IMR-90 (cell line): ENCODE measurements at regions not wholly inside any gene's neighbourhood (a gene's known extent, or its start where the extent isn't known, plus 50 kb on each side); places are given as distances from the start of the nearest gene placed in this dataset.

ENCODE experiments used
- ATAC-seq: fragments of 200-7000 bp; cut with Tn5 transposase; 2 replicates; pipeline ENCODE4 v1.9.1; 2020; ENCODE audit warnings: low read depth, mild to moderate bottlenecking, moderate library complexity
- BruUV-seq: library from RNA; stranded (reverse); fragments of 400-500 nt; replicated peaks from 2 replicates; lab custom pipeline; 2021; lab: Mats Ljungman, UMichigan
- CTCF ChIA-PET: fragments of 300-600 bp; formaldehyde crosslinking; extraction: SDS; loops from one replicate; lab custom pipeline; 2021; ENCODE audit warnings: antibody characterized with exemption; lab: Yijun Ruan, JAX
- POLR2A ChIA-PET: fragments of 300-600 bp; sonication (Branson Sonifier 250); formaldehyde crosslinking; loops from one replicate; lab custom pipeline; 2022; ENCODE audit warnings: antibody characterized with exemption; ENCODE audit not compliant: unreplicated experiment; lab: Charles Lee
- DNase-seq: peaks from one replicate; pipeline ENCODE4 v3.0.0; 2013
- H2AFZ ChIP-seq: replicated peaks from 2 replicates; pipeline ENCODE3; 2013; ENCODE audit warnings: low read length, mild to moderate bottlenecking; ENCODE audit not compliant: poor library complexity
- H2AK5ac ChIP-seq: 2 replicates; pipeline ENCODE4 v1.6.1; 2013; ENCODE audit warnings: low read depth, low read length, inconsistent platforms
- H2AK9ac ChIP-seq: replicated peaks from 2 replicates; pipeline ENCODE3; 2013; ENCODE audit warnings: mild to moderate bottlenecking, low read depth, low read length, moderate library complexity; ENCODE audit not compliant: poor library complexity
- H2BK120ac ChIP-seq: 2 replicates; pipeline ENCODE4 v1.6.1; 2013; ENCODE audit warnings: low read depth, low read length, inconsistent platforms
- H2BK15ac ChIP-seq: 3 replicates; pipeline ENCODE4 v1.6.1; 2013; ENCODE audit warnings: low read depth, low read length, inconsistent platforms
- H2BK20ac ChIP-seq: 2 replicates; pipeline ENCODE4 v1.6.1; 2013; ENCODE audit warnings: low read depth, mild to moderate bottlenecking, inconsistent platforms, low read length, moderate library complexity
- H2BK5ac ChIP-seq: 2 replicates; pipeline ENCODE4 v1.6.1; 2013; ENCODE audit warnings: mild to moderate bottlenecking, low read depth, low read length, inconsistent platforms; ENCODE audit not compliant: poor library complexity, severe bottlenecking
- H3K14ac ChIP-seq: replicated peaks from 2 replicates; pipeline ENCODE4 v1.6.1; 2013; ENCODE audit warnings: low read depth, low read length, inconsistent platforms
- H3K18ac ChIP-seq: 2 replicates; pipeline ENCODE4 v1.6.1; 2013; ENCODE audit warnings: low read depth, low read length, control low read depth
- H3K23ac ChIP-seq: 2 replicates; pipeline ENCODE4 v1.6.1; 2013; ENCODE audit warnings: low read depth, low read length, inconsistent platforms
- H3K27ac ChIP-seq: 2 replicates; pipeline ENCODE4 v1.5.1; 2013; ENCODE audit warnings: mild to moderate bottlenecking, control low read depth, low read length; ENCODE audit not compliant: insufficient read depth
- H3K27me3 ChIP-seq: 2 replicates; pipeline ENCODE4 v1.6.1; 2013; ENCODE audit warnings: low read length; ENCODE audit not compliant: control insufficient read depth, insufficient read depth
- H3K36me3 ChIP-seq: 2 replicates; pipeline ENCODE4 v1.6.1; 2013; ENCODE audit warnings: low read length, mixed read lengths; ENCODE audit not compliant: control insufficient read depth, insufficient read depth
- H3K4ac ChIP-seq: 2 replicates; pipeline ENCODE4 v1.6.1; 2013; ENCODE audit warnings: low read depth, low read length, inconsistent platforms
- H3K4me1 ChIP-seq: 2 replicates; pipeline ENCODE4 v1.6.1; 2013; ENCODE audit warnings: low read length, mixed read lengths; ENCODE audit not compliant: control insufficient read depth, insufficient read depth
- H3K4me2 ChIP-seq: 2 replicates; pipeline ENCODE4 v1.6.1; 2013; ENCODE audit warnings: low read depth, mild to moderate bottlenecking, control low read depth, low read length, moderate library complexity
- H3K4me3 ChIP-seq: 2 replicates; pipeline ENCODE4 v1.5.1; 2013; ENCODE audit warnings: low read depth, mild to moderate bottlenecking, control low read depth, low read length, moderate library complexity; ENCODE audit not compliant: insufficient read depth
- H3K56ac ChIP-seq: 2 replicates; pipeline ENCODE4 v1.6.1; 2013; ENCODE audit warnings: low read length, inconsistent platforms; ENCODE audit not compliant: insufficient read depth; ENCODE audit errors: extremely low read depth
- H3K79me1 ChIP-seq, 2 experiments: 2 replicates each; pipeline ENCODE4 v1.6.1; 2013; ENCODE audit warnings: low read length in 2 of 2, inconsistent platforms in 1 of 2, low read depth in 1 of 2
- H3K9ac ChIP-seq: 2 replicates; pipeline ENCODE4 v1.6.1; 2013; ENCODE audit warnings: low read depth, low read length, control low read depth
- H3K9me1 ChIP-seq: 2 replicates; pipeline ENCODE4 v1.6.1; 2013; ENCODE audit warnings: low read length, inconsistent platforms; ENCODE audit not compliant: insufficient read depth
- H3K9me3 ChIP-seq: 2 replicates; pipeline ENCODE4 v1.6.1; 2013; ENCODE audit warnings: low read length; ENCODE audit not compliant: control insufficient read depth, insufficient read depth
- H4K20me1 ChIP-seq: 2 replicates; pipeline ENCODE4 v1.6.1; 2013; ENCODE audit warnings: low read length, inconsistent platforms; ENCODE audit not compliant: insufficient read depth
- H4K5ac ChIP-seq: 2 replicates; pipeline ENCODE4 v1.6.1; 2013; ENCODE audit warnings: mild to moderate bottlenecking, low read depth, low read length, control low read depth
- H4K8ac ChIP-seq, 2 experiments: 2 replicates each; pipeline ENCODE4 v1.6.1; 2013; ENCODE audit warnings: low read depth in 2 of 2, low read length in 2 of 2, control low read depth in 1 of 2, inconsistent platforms in 1 of 2
- H4K91ac ChIP-seq: 2 replicates; pipeline ENCODE4 v1.6.1; 2013; ENCODE audit warnings: low read depth, low read length, inconsistent platforms; ENCODE audit not compliant: insufficient read depth
- MAFK ChIP-seq: IDR thresholded peaks from 2 replicates; pipeline ENCODE4 v1.6.1; 2012; ENCODE audit warnings: low read depth, low read length, improper control_type of control experiment
- WGBS, 2 experiments: methylation state at CpG; one replicate each; pipeline versions ENCODE4 v1.1.5 to v1.1.7; 2013; ENCODE audit warnings: missing lambda C conversion rate in 2 of 2; ENCODE audit not compliant: insufficient read length in 1 of 2; ENCODE audit errors: extremely low coverage in 2 of 2; 5-methylcytosine and 5-hydroxymethylcytosine counted together
- dilution Hi-C: fragments of 300-500 bp; cut with HindIII; formaldehyde crosslinking; loops from one replicate; pipeline ENCODE4 v1.14.3; 2018; ENCODE audit warnings: low sequenced_read_pairs; ENCODE audit not compliant: unreplicated experiment
- in situ Hi-C: fragments of 300-500 bp; cut with MboI; formaldehyde crosslinking; loops from 3 replicates; pipeline ENCODE4 v1.14.3; 2019; ENCODE audit warnings: low sequenced_read_pairs, inconsistent platforms, mixed read lengths
- intact Hi-C: fragments of 100-400 bp; cut with micrococcal nuclease; formaldehyde crosslinking; loops from 2 replicates; pipeline ENCODE4 v1.10.0; 2022

GRCh38 chr2:106293271-106293783 lies 99.2 kb upstream of the UXS1 start:
- intact Hi-C loops: no loop called here

More at GRCh38 chr2:106293271-106293783, 99.2 kb upstream of the UXS1 start:
- H2BK120ac ChIP-seq: no peak overlapping the region
- no peaks in the 10 kb centered on the region for H3K36me3 ChIP-seq
- H3K9ac ChIP-seq: no peak overlapping the region
- H3K4me2 ChIP-seq: no peak overlapping the region
- no peaks in the 10 kb centered on the region for H3K9me1 ChIP-seq
- no peak overlapping the region for H3K14ac ChIP-seq
- dilution Hi-C loops: no loop called here
- ChIA-PET POLR2A (no interaction called here), CTCF (no interaction called here)
- no peak overlapping the region for H3K56ac ChIP-seq
- DNase-seq (no peak), ATAC-seq (no peak)
- no peaks in the 10 kb centered on the region for H3K79me1 ChIP-seq
- no peak overlapping the region for H2BK5ac ChIP-seq
- H4K91ac ChIP-seq: no peak overlapping the region
- no peak overlapping the region for H3K27ac ChIP-seq
- WGBS, 2 experiments: no CpG with 5 or more reads among the region's 2 CpGs
- no peak overlapping the region for H3K4me3 ChIP-seq
- no peak overlapping the region for H2AFZ ChIP-seq
- BruUV-seq: no TSS peak
- no peak overlapping the region for H3K23ac ChIP-seq
- H2AK9ac ChIP-seq: no peak overlapping the region
- H4K20me1 ChIP-seq: no peaks in the 10 kb centered on the region
- no peak overlapping the region for H4K8ac ChIP-seq
- H3K27me3 ChIP-seq: no peaks in the 10 kb centered on the region
- no peaks in the 10 kb centered on the region for H3K4me1 ChIP-seq
- no peak overlapping the region for H4K5ac ChIP-seq
- no peak for TF ChIP-seq MAFK
- no peak overlapping the region for H2AK5ac ChIP-seq
- no peak overlapping the region for H2BK15ac ChIP-seq
- H3K4ac ChIP-seq: no peak overlapping the region
- no peak overlapping the region for H3K18ac ChIP-seq
- no peaks in the 10 kb centered on the region for H3K9me3 ChIP-seq
- no peak overlapping the region for H2BK20ac ChIP-seq
- in situ Hi-C loops: no loop called here
